ENCODE measurements at regions not wholly inside any gene's neighbourhood (a gene's known extent, or its start where the extent isn't known, plus 50 kb on each side); places are given as distances from the start of the nearest gene placed in this dataset.

DNA sequence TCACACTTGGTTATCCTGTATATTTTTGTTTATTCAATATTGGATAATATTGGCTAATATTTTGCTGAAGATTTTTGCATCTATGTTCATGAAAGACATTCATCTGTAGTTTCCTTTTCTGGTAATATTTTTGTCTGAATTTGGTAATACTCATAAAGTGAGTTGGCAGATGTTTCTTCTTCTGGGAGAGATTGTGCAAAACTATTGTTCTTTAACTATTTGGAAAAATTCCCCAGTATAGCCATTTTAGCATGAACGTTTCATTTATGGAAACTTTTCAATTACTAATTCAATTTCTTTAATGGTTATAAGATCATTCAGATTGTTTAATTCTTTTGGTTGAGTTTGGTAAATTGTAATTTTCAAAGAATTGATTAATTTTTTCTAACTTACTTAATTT is 560.8 kb upstream of the FZD8 start:
- DNase-seq (ENCODE audit: insufficient read length) (no peak), FAIRE-seq (no peak)
- TF ChIP-seq POLR2A (IDR thresholded peaks at IDR 0.05; ENCODE audit: low read depth, low read length) (no peak), POLR2AphosphoS5 (IDR thresholded peaks at IDR 0.05; ENCODE audit: low read depth, low read length) (no peak), TAF1 (IDR thresholded peaks at IDR 0.05; ENCODE audit: borderline replicate concordance, low read depth, low read length) (no peak)

DNA sequence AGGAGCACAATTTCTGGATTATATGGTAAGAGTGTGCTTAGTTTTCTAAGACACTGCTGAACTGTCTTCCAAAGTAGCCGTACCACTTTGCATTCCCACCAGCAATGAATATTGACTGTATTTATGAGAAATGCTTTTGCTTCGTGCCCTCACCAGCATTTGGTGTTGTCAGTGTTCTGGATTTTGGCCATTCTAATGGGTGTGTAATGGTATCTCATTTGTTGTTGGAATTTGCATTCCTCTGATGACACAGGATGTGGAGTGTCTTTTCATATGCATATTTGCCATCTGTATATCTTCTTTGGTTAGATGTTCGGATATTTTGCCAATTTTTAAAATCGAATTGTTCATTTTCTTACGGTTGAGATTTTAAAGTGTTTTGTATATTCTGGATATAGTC is 558.5 kb upstream of the FZD8 start:
- no peak for DNase-seq (ENCODE audit: insufficient read length)
- TF ChIP-seq POLR2A (IDR thresholded peaks at IDR 0.05; ENCODE audit: low read depth, low read length): no peak
- TF ChIP-seq POLR2AphosphoS5 (IDR thresholded peaks at IDR 0.05; ENCODE audit: low read depth, low read length): no peak
- TF ChIP-seq TAF1 (IDR thresholded peaks at IDR 0.05; ENCODE audit: borderline replicate concordance, low read depth, low read length): no peak
- FAIRE-seq: no peak

DNA sequence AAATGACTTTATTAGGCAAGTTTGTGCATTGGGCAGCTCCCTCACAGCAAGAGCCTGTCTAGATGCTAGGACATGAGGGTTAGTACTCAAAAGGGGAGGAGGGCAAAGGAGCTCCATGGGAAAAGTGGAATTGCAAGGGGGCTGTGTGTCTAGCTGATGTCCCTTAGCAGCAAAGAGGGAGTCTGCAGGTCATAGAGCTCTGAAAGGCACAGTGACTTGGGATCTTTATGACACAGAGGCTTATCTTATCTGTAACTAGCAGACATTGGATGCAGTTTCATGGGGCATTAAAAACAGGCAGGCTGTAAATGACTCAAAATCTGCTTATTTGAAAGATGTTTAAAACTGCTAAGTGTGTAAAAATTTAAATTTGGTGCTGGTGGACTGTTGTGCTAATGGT is 556.2 kb upstream of the FZD8 start:
- FAIRE-seq: no peak
- TF ChIP-seq POLR2AphosphoS5 (IDR thresholded peaks at IDR 0.05; ENCODE audit: low read depth, low read length) (no peak), POLR2A (IDR thresholded peaks at IDR 0.05; ENCODE audit: low read depth, low read length) (no peak), TAF1 (IDR thresholded peaks at IDR 0.05; ENCODE audit: borderline replicate concordance, low read depth, low read length) (no peak)
- no peak for DNase-seq (ENCODE audit: insufficient read length)

DNA sequence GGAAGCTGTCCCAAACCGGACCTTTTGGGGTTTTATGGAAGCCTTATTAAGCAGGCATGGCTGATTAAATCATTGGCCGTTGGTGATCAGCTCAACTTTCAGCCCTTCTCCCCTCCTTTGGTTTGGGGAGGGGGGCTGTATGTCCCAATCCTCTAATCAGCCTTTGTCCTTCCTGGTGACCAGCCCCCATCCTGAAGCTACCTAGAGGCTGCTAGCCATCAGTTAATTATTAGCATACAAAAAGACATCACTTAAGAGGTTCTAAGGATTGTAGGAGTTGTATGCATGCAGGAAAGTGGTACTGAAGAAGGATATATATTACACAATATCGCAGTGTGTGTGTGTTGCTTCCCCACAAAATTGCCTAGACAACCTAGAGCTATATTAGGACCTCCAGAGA is 553.3 kb upstream of the FZD8 start:
- DNase-seq (ENCODE audit: insufficient read length): no peak
- no peak for FAIRE-seq
- TF ChIP-seq POLR2A (IDR thresholded peaks at IDR 0.05; ENCODE audit: low read depth, low read length): no peak
- no peak for TF ChIP-seq POLR2AphosphoS5 (IDR thresholded peaks at IDR 0.05; ENCODE audit: low read depth, low read length)
- no peak for TF ChIP-seq TAF1 (IDR thresholded peaks at IDR 0.05; ENCODE audit: borderline replicate concordance, low read depth, low read length)

DNA sequence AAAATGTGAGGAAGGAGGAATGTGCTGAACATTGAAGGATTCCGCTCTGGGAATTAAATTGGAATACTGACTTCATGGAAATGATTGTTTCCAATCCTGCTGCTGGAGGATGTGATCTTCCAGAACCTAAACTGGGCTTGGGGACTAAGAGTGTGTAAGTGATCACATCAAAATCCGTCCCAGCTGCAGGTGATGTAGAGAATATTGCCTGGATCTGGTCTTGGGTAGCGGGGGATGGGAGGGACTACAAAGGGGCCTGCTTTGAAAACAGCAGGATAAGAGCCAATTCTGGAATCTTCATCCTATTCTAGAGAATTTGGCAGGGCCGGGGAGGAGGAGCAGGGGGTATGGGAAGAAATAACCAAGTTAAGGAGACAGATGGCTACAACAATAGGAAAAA is 552.2 kb upstream of the FZD8 start:
- FAIRE-seq (no peak), DNase-seq (ENCODE audit: insufficient read length) (no peak)
- TF ChIP-seq POLR2AphosphoS5 (IDR thresholded peaks at IDR 0.05; ENCODE audit: low read depth, low read length) (no peak), POLR2A (IDR thresholded peaks at IDR 0.05; ENCODE audit: low read depth, low read length) (no peak), TAF1 (IDR thresholded peaks at IDR 0.05; ENCODE audit: borderline replicate concordance, low read depth, low read length) (no peak)

DNA sequence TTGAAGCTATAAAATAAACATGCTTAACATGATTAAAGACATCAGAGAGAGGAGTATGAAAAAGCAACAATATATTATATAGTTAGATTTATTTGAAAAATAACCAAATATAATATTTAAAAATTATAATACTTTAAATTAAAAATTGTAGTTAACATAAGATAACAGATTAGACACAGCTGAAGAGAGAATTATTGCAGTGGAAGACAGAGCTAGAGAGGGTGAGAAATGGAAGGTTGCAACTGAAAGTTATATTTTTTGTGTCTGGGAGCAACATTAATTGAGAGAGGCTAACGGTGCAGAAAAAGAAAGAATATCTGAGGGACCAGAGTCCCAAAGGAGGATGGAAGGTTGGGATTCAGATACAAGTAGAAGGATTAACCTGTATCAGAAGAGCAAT is 548.9 kb upstream of the FZD8 start:
- no peak for FAIRE-seq

DNA sequence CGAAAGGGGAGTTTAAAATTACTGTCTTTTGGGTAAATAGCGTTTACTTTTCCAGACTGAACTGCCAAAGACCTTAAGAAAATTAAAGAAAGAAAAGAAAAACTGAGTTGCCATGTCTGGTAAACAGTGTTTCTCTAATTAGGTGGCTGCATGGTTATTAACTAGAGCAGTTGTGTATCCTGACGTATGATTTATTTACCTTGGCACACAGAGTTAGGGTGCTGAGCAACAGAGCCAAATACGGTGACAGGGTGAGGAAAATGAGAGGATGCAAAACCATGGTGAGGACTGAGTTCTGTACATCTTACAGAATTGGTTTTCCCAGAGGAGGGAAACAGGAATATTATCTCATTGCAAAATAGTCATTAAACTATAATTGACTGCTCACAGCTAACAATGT is 546.4 kb upstream of the FZD8 start:
- DNase-seq (ENCODE audit: insufficient read length): no peak
- FAIRE-seq: no peak
- TF ChIP-seq TAF1 (IDR thresholded peaks at IDR 0.05; ENCODE audit: borderline replicate concordance, low read depth, low read length): no peak

More for the DNA sequence above, 548.9 kb upstream of the FZD8 start:
- TF ChIP-seq TAF1 (IDR thresholded peaks at IDR 0.05; ENCODE audit: borderline replicate concordance, low read depth, low read length) (no peak), POLR2A (IDR thresholded peaks at IDR 0.05; ENCODE audit: low read depth, low read length) (no peak), POLR2AphosphoS5 (IDR thresholded peaks at IDR 0.05; ENCODE audit: low read depth, low read length) (no peak)
- DNase-seq (ENCODE audit: insufficient read length): no peak

DNA sequence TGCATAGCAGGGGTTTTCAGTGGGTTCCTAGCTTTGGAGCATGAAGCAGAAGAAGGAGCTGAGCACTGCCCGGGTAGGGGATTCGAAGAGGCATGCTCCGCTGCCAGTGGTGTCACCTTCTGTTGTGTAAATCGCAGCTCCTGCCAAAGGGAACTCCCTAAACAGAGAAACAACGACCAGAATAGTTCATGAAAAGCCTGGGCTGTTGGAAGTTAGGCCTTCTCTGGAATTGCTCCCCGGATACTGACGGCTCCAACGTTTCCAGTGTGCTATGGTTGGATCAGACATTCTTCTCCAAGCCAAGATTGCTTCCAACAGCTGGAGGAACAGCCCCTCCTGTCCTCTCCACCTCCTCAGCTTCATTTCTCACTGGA is 546.0 kb upstream of the FZD8 start:
- DNase-seq (ENCODE audit: insufficient read length) (no peak), FAIRE-seq (no peak)
- TF ChIP-seq POLR2A (IDR thresholded peaks at IDR 0.05; ENCODE audit: low read depth, low read length) (no peak), TAF1 (IDR thresholded peaks at IDR 0.05; ENCODE audit: borderline replicate concordance, low read depth, low read length) (no peak), POLR2AphosphoS5 (IDR thresholded peaks at IDR 0.05; ENCODE audit: low read depth, low read length) (no peak)

DNA sequence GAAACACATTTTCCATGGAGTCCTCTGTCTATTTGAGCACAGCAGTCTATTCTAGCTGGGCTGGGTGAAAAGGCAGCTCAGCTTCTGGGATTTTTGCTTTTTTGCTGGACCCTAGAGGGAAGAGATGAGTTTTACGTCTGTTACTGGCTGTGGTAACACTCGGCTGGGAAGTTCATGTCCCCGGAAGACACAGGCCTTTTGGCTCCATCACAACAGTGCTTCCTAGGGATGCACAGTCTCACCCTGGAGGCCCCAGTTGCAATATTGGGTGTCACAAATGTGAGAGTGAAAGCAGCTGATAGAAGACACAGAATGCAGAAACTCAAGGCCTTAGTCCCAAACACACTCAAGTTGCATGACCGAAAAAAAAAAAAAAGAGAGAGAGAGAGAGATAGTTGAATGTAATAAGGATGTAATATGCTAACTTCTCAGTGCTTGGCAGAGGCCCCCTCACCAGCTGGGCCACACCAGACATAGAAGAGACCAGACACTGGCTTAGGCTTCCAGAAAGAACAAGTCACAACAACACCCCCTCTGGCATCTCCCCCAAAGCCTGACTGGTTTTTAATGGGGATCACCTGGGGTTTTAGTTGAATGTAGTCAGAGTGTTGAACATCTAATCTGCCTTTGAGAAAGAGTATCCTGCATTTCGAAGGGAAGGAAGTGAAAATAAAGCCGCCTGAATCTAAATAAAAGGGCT is 545.4 kb upstream of the FZD8 start:
- no peak for DNase-seq (ENCODE audit: insufficient read length)
- TF ChIP-seq POLR2AphosphoS5 (IDR thresholded peaks at IDR 0.05; ENCODE audit: low read depth, low read length): no peak
- no peak for TF ChIP-seq TAF1 (IDR thresholded peaks at IDR 0.05; ENCODE audit: borderline replicate concordance, low read depth, low read length)
- FAIRE-seq: no peak

DNA sequence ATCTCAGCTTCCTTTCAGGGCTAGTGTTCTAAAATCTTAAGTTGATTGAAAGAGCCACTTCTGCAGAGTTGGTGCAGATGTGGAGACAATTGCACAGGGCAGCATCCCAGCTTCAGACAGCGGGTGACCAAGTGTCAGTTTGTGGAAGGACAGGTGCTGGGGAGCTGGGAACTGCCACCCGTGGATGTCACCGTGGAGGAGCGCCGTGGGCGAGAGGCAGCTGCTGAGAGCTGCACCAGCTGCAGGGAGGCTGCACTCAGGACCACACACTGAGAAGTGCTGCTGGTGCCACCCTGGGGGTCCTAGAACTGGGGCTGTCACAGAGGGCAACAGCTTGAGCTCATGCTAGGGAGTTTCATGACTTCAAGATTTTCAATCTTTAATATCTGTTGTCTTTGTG is 543.0 kb upstream of the FZD8 start:
- DNase-seq (ENCODE audit: insufficient read length) (no peak), FAIRE-seq (no peak)
- TF ChIP-seq POLR2AphosphoS5 (IDR thresholded peaks at IDR 0.05; ENCODE audit: low read depth, low read length) (no peak), POLR2A (IDR thresholded peaks at IDR 0.05; ENCODE audit: low read depth, low read length) (no peak), TAF1 (IDR thresholded peaks at IDR 0.05; ENCODE audit: borderline replicate concordance, low read depth, low read length) (no peak)

DNA sequence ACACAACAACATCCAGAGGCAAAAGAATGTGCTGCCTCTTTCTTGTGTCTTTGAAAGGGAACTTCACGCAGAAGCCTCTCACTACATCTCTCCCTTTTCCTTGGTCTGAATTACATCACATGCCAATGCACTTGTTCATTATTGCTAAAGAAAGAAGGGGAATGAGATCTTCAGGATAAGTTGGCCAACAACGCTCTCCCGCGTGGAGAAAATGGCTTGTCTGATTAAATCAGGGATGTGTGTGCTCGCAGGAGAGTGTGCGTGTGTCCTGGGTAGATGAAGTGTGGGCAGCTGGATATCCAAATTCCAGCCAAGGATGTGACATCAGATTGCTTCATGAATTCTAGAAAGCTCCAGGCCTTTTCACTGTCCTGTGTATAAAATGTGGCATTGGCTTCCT is 541.6 kb upstream of the FZD8 start:
- DNase-seq (ENCODE audit: insufficient read length) (no peak), FAIRE-seq (no peak)
- no peak for TF ChIP-seq POLR2AphosphoS5 (IDR thresholded peaks at IDR 0.05; ENCODE audit: low read depth, low read length)
- TF ChIP-seq TAF1 (IDR thresholded peaks at IDR 0.05; ENCODE audit: borderline replicate concordance, low read depth, low read length): no peak
- no peak for TF ChIP-seq POLR2A (IDR thresholded peaks at IDR 0.05; ENCODE audit: low read depth, low read length)

DNA sequence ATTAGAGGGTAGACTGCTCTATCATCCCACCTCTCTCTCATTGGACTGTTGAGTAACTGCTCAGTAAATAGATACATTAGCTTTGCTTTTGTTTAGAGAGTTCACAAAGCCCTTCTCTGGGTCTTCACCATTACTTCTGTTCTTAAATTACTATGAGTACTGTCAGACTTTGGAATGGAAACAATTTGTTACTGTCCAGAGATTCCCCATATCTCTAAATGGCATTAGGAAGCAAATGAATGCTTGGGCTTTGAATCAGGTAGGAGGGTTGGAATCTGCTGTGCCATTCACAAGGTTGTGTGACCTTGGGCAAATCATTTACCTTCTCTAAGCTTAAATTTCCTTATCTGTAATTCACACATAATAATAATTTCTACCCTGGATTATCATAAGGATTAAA is 541.0 kb upstream of the FZD8 start:
- no peak for TF ChIP-seq POLR2A (IDR thresholded peaks at IDR 0.05; ENCODE audit: low read depth, low read length)
- no peak for TF ChIP-seq POLR2AphosphoS5 (IDR thresholded peaks at IDR 0.05; ENCODE audit: low read depth, low read length)
- TF ChIP-seq TAF1 (IDR thresholded peaks at IDR 0.05; ENCODE audit: borderline replicate concordance, low read depth, low read length): no peak
- FAIRE-seq (no peak), DNase-seq (ENCODE audit: insufficient read length) (no peak)

DNA sequence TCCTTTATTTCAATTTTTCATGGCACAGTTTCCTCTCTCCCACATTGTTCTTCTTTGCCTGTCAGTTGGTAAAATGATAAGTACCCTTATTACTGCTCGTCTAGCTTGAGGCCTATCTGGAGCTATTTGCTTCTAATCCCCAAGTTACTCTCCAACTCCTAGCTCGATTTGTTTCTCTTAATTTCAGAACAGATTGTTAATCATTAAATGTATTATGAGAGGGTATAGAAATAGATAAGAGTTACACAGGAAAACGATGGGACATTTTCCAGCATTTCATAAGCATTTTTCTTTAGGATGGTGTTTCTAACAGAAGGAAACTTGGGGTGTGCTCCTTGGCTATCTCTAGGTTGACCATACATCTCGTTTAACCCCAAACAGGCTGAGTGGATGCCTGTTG is 540.5 kb upstream of the FZD8 start:
- no peak for TF ChIP-seq POLR2AphosphoS5 (IDR thresholded peaks at IDR 0.05; ENCODE audit: low read depth, low read length)
- TF ChIP-seq TAF1 (IDR thresholded peaks at IDR 0.05; ENCODE audit: borderline replicate concordance, low read depth, low read length): no peak
- no peak for TF ChIP-seq POLR2A (IDR thresholded peaks at IDR 0.05; ENCODE audit: low read depth, low read length)
- FAIRE-seq: no peak
- no peak for DNase-seq (ENCODE audit: insufficient read length)

Data from GM12892 (cell line).